ENCODE measurements at regions not wholly inside any gene's neighbourhood (a gene's known extent, or its start where the extent isn't known, plus 50 kb on each side); places are given as distances from the start of the nearest gene placed in this dataset.

DNA sequence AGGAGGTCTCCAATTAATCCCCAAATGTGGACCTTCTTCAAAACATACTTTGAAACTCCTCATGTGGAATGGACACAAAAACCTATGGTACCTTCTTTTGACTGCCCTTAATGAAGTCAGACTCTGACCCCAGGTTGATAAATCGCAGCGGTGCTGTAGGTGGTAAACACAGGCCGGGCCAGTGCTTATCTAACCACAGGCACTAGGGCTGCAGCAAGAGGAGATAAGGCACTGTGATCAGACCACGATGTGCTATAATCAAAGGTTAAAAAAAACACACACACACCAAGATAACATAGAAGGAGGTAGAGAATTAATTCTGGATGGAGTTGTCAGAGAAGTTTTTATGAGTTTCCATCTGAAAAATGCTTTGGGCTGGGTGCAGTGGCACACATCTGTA is 52.3 kb upstream of the SIPA1L2 start:
- TF ChIP-seq TAF1 (IDR thresholded peaks at IDR 0.05; ENCODE audit: low read depth, low read length) = no peak
- TF ChIP-seq ASH2L (IDR thresholded peaks at IDR 0.05; ENCODE audit: low read length) = no peak
- no peak for TF ChIP-seq SP2 (IDR thresholded peaks at IDR 0.05; ENCODE audit: low read length)
- TF ChIP-seq CEBPB (IDR thresholded peaks at IDR 0.05; ENCODE audit: low read depth, low read length) = no peak
- TF ChIP-seq, protein P1, sequence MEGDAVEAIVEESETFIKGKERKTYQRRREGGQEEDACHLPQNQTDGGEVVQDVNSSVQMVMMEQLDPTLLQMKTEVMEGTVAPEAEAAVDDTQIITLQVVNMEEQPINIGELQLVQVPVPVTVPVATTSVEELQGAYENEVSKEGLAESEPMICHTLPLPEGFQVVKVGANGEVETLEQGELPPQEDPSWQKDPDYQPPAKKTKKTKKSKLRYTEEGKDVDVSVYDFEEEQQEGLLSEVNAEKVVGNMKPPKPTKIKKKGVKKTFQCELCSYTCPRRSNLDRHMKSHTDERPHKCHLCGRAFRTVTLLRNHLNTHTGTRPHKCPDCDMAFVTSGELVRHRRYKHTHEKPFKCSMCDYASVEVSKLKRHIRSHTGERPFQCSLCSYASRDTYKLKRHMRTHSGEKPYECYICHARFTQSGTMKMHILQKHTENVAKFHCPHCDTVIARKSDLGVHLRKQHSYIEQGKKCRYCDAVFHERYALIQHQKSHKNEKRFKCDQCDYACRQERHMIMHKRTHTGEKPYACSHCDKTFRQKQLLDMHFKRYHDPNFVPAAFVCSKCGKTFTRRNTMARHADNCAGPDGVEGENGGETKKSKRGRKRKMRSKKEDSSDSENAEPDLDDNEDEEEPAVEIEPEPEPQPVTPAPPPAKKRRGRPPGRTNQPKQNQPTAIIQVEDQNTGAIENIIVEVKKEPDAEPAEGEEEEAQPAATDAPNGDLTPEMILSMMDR (IDR thresholded peaks at IDR 0.05; ENCODE audit: control extremely low read depth in 1 of 3, insufficient read depth in 1 of 3, low read depth in 1 of 3, low read length in 3 of 3) = no peak
- TF ChIP-seq SIX5 (IDR thresholded peaks at IDR 0.05; ENCODE audit: low read depth, low read length) = no peak
- no peak for TF ChIP-seq SP1 (IDR thresholded peaks at IDR 0.05; ENCODE audit: low read depth, low read length)

Data from H1 (cell line).